Femur (tissue), 1 donor: ENCODE measurements at regions not wholly inside any gene's neighbourhood (a gene's known extent, or its start where the extent isn't known, plus 50 kb on each side); places are given as distances from the start of the nearest gene placed in this dataset.

Source experiments
- DNase-seq: peaks from one replicate; pipeline ENCODE4 v3.0.0-alpha.2; 2017

GRCh38 chr5:168005936-168006335, 285.5 kb upstream of the WWC1 start:
- no peak for DNase-seq

- DNase-seq = peak; percentile 27
Observed at GRCh38 chr5:168006456-168007130, 284.9 kb upstream of the WWC1 start.

- DNase-seq = no peak
Observed at GRCh38 chr5:168007286-168007685, 284.2 kb upstream of the WWC1 start.

DNA sequence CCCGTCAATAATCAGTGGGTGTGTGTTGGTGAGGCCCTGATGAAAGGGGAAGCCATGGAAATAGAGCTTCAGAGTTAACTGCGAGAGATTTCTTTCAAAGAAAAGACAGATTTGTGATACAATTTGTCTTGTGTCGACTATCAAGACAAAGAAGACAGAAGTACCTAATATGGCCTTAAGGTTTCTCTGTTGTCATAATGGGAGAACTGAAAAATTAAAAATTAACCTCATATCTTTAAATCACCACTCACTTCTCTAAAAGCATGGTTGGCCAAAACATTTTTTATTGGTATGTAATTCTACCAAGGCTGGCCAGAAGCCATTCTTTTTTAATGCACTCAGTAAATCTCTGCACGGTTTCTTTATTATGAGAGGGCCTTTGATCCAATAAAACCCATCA, 282.9 kb upstream of the WWC1 start:
- DNase-seq = no peak

GRCh38 chr5:168011096-168011495, 280.3 kb upstream of the WWC1 start:
- no peak for DNase-seq

- no peak for DNase-seq
Observed at GRCh38 chr5:168012006-168012405, 279.4 kb upstream of the WWC1 start.

DNA sequence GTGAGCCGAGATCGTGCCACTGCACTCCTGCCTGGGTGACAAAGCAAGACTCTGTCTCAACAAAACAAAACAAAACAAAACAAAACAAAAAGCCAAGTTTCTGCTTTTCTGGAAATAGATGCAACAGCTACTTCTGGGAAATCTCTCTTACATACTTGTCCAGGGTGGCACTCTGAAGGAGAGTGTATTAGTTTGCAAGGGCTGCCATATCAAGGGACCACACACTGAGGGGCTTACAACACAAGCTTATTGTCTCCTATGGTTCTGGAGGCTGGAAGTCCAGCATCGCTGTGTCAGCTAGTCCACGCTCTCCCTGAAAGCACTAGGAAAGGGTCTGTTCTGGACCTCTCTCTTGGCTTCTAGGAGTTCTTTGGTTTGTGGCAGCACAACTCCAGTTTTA, 277.9 kb upstream of the WWC1 start:
- no peak for DNase-seq

DNA sequence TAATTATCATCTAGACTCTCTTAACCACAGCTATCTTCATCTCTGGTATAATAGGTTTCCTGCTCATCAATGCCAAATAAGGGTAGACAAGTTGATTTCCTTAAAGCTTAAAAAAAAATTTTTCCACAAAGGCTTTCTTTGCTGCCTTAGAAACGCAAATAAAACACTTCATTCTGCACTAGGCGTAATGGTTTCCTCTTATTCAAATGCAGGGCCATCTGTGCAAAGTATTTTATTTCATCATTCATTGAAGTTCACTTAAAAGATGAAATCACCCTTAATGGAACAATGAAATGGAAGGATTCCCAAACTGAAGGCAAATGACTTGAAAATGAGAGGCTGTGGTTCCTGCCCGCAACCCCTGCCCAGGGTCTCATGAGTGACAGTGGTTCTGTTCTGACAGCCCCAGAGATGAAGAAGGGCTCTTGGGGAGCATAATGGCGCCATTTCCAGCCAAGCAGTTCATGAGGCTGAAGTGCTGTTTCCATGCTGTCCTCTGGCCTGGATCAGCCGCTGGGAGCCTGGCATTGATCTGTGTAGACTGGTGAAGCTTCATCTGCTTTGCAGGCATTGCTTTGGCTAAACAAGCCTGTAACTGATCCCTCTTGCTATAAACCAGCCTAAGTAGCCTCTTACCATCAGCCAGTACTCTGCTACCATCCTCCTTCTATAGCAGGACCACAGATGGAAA, 276.9 kb upstream of the WWC1 start:
- DNase-seq = no peak

- DNase-seq = no peak
Observed at GRCh38 chr5:168015506-168015905, 275.9 kb upstream of the WWC1 start.

DNA sequence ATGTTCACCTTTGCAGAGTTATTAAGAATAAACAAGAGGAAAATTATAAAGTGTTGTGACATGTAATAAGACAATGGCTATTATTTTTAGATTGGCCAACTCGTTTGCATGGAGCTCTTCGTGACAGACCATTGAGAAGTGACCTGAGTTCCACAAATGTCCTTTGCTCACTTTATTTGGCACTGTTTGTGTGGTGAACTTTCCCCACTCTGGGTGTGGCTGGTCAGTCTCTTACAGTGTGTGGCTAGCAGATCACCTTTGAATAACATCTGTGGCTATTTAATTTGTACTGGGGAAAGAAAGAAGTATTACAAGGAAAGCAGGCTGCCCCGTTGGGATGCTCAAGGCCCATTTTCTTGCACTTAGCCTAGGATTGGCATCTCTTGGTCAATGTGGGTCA, 274.1 kb upstream of the WWC1 start:
- no peak for DNase-seq

- DNase-seq = no peak
Observed at GRCh38 chr5:168019143-168019542, 272.3 kb upstream of the WWC1 start.

DNA sequence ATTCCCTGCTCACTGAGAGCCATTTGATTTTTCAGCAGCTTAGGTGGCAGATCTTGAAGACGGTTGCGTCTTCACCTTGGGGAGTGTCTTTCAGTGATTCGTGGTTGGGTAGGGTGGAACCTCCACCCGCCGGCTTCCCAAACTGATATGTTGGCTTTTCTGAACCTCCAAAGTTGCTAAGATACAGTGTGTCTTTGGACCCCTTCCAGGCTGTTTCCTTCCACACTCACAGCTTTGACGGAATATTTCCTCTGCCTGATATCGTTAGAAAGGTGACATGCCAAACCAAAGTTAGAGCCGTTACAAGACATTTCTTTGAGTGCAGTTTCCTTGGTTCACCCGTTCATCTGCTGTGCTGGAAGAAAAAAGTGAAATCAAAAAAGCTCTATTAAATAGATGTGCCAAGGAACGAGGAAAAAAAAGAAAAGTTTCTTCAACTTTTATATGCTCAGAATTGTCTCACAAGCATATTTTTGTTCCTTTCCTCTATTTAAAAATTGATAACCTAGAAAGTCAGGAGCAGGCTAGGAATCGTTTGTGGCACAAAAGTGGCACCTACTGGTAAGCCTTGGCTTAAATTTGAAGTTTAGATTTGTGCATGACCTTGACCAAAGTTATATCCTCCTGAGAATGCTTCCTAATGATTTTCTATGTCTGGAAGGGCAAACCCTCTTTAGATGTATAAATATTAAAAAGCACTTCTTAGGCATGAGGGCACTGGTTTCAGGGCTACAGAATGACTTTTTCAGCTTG, 270.7 kb upstream of the WWC1 start:
- DNase-seq = peak; percentile 25

- no peak for DNase-seq
Observed at GRCh38 chr5:168022446-168023169, 268.8 kb upstream of the WWC1 start.

- DNase-seq = peak; percentile 83
Observed at GRCh38 chr5:168023191-168023590, 268.3 kb upstream of the WWC1 start.

DNA sequence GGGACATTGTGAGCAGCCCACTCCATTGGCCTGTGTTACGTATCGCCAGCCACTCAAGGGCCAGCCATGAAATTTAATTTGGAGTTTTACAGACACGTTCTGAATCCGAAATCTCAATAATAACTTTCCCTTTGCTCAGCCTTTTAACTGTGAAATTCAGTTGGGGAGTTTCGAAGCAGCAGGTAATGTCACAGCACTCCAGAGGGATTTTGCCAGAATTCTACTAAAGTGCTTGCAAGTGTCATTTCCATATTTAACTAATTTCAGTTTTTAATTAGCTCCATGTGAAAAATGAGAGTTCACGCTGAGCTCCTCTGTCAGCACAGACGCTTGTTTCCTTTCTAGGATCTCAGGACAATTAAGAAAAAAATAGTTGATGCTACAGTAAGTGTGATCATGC, 267.1 kb upstream of the WWC1 start:
- no peak for DNase-seq

GRCh38 chr5:168027007-168027406, 264.4 kb upstream of the WWC1 start:
- no peak for DNase-seq

- DNase-seq = no peak
Observed at GRCh38 chr5:168030912-168031311, 260.5 kb upstream of the WWC1 start.

DNA sequence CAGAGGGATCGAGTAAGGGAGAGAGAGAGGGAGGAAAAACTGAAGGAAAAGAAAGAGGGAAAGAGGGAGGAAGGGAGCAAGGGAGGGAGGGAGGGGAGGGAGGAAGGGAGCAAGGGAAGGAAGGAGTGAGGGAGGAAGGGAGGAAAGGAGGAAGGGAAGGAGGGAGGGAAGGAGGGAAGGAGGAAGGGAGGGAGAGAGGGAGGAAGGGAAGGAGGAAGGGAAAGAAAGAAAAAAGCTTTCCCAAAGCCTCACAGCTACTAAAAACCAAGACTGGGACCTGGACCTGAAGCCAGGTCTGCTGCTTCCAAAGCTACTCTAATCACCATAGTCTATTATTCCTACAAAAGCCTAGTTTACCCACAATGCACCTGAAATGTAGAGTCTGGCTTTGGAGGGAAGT, 259.8 kb upstream of the WWC1 start:
- no peak for DNase-seq

DNA sequence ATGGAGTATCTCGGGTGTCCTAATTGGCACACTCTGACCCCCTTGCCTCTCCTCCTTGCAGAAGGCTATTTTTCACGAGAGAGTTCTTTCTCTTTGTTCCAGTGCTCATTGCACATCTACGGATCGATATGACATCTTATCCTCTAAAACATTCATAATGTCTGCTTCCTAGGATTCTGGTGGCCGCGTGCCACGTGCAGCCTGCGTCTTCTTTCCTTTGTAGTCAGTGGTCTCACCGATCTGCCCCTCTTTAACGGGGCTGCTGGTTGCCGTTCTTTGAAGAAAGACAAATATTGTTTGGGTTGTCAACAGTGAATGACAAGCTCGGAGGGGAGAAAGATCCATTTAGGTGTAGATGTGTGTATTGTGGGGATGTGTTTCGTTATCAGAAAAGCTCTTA, 252.4 kb upstream of the WWC1 start:
- no peak for DNase-seq

DNA sequence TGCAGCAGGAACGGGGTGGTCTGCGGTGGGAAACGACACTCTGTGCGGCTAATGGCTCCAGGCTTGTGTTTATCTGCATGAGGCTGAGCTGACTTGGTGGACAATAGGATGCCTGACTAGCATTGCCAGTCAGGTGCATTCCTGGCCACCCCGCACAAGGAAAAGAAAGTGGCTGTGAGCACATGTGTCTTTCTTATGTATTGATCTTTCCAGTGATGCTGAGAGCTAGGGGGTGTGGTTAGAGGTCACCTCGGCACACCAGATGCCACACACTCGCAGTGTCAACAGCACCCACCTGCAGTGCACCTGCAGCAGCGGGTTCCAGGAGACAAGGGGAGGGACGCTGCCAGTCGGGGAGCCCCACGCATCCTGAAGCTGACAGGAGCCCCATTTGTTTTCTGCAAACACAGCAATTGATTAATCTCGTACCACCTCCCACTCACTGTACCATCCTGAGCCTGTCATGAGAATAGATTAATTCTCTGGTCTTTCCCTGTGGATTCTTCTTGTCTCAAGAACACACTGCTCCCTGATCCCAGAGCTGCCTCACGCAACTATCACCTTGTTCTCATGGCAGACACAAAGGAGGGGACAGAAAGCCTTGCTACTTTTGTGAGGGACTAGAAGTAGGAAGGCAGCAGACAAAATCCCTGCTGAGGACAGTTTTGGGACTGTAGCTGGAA, 251.7 kb upstream of the WWC1 start:
- no peak for DNase-seq

GRCh38 chr5:168041583-168041982, 249.9 kb upstream of the WWC1 start:
- no peak for DNase-seq

DNA sequence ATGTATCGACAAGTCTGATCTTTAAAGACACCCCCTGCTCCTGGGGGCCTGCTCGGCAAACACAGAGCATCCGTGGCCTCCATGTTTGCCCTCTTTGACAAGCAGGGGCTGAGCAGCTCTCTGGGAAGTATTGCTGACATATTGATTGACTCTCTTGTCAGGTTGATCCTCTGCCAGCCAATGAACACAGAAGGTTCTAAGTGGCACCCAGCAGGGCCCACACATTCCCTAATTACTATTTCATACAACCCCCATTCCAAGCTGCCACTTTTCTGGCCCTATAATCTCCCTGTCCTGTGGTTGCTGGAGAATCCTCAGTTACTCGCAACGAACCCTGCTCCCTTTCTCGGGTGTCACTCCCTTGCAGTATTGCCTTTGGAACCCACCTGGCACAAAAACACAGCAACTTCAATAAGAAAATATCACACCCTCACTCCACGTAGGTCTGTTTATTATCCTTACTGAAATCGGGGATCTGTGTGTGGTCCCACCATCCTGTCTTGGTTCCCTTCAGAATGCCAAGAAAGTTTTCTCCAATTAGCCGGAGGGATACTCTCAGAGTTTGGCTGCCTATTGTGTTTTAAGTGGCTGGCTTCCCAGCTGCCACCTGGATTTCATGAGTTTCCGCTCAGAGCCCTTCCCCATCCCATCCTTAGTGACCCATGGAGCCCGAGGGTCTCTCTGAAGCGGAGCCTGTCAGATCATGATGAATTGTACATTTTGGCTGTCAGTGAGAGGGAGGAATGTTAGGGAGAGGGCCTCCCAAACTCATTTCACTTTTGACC, 249.0 kb upstream of the WWC1 start:
- DNase-seq = peak; percentile 53
